Germinal center (tissue), 1 donor: ENCODE measurements at regions not wholly inside any gene's neighbourhood (a gene's known extent, or its start where the extent isn't known, plus 50 kb on each side); places are given as distances from the start of the nearest gene placed in this dataset.
"Not testable (repeated sequence)": the region's sequence is repeated elsewhere in the genome, so short reads cannot be mapped to it uniquely, and the experiment has no call there.

Experiments
- DNase-seq: peaks from one replicate; pipeline ENCODE4 v3.0.0; 2012; ENCODE audit warnings: mixed read lengths, low spot score

GRCh38 chr10:9508606-9509005, 1454.1 kb downstream of the GATA3 start:
- DNase-seq = no peak

- no peak for DNase-seq
Measured at GRCh38 chr10:9510626-9511025, 1456.1 kb downstream of the GATA3 start.

- DNase-seq = no peak
Measured at GRCh38 chr10:9515922-9516321, 1461.4 kb downstream of the GATA3 start.

- no peak for DNase-seq
Measured at GRCh38 chr10:9535744-9536143, 1481.3 kb downstream of the GATA3 start.

GRCh38 chr10:9545073-9545472, 1472.6 kb upstream of the CELF2 start:
- DNase-seq = no peak

GRCh38 chr10:9547936-9548904, 1469.5 kb upstream of the CELF2 start:
- no peak for DNase-seq

GRCh38 chr10:9550810-9551209, 1466.9 kb upstream of the CELF2 start:
- no peak for DNase-seq

- DNase-seq = no peak
Measured at GRCh38 chr10:9554321-9554720, 1463.4 kb upstream of the CELF2 start.

GRCh38 chr10:9560976-9561375, 1456.7 kb upstream of the CELF2 start:
- no peak for DNase-seq

GRCh38 chr10:9561821-9562505, 1455.7 kb upstream of the CELF2 start:
- DNase-seq = no peak

GRCh38 chr10:9577746-9578145, 1439.9 kb upstream of the CELF2 start:
- DNase-seq = no peak

GRCh38 chr10:9579110-9579705, 1438.5 kb upstream of the CELF2 start:
- no peak for DNase-seq

GRCh38 chr10:9582803-9583202, 1434.9 kb upstream of the CELF2 start:
- not testable (repeated sequence) for DNase-seq

- DNase-seq = no peak
Measured at GRCh38 chr10:9596368-9596920, 1421.2 kb upstream of the CELF2 start.

GRCh38 chr10:9602998-9603397, 1414.7 kb upstream of the CELF2 start:
- DNase-seq = no peak

- no peak for DNase-seq
Measured at GRCh38 chr10:9603972-9604371, 1413.7 kb upstream of the CELF2 start.

- no peak for DNase-seq
Measured at GRCh38 chr10:9605231-9605630, 1412.4 kb upstream of the CELF2 start.

- no peak for DNase-seq
Measured at GRCh38 chr10:9608602-9609001, 1409.1 kb upstream of the CELF2 start.

GRCh38 chr10:9613338-9614075, 1404.2 kb upstream of the CELF2 start:
- no peak for DNase-seq

- no peak for DNase-seq
Measured at GRCh38 chr10:9615189-9615588, 1402.5 kb upstream of the CELF2 start.

- no peak for DNase-seq
Measured at GRCh38 chr10:9621216-9621615, 1396.5 kb upstream of the CELF2 start.

GRCh38 chr10:9625304-9625703, 1392.4 kb upstream of the CELF2 start:
- no peak for DNase-seq
